HG03196 (cell line): ENCODE measurements at regions not wholly inside any gene's neighbourhood (a gene's known extent, or its start where the extent isn't known, plus 50 kb on each side); places are given as distances from the start of the nearest gene placed in this dataset.

Source experiments
- ATAC-seq: cut with Tn5 transposase; IDR thresholded peaks from one replicate; pipeline ENCODE4 v1.9.1; 2021; ENCODE audit not compliant: unreplicated experiment

- peak; percentile 81 for ATAC-seq
Observed at GRCh38 chr18:77650799-77651385, 401.2 kb downstream of the GALR1 start.

GRCh38 chr18:77651441-77651840, 401.8 kb downstream of the GALR1 start:
- no peak for ATAC-seq

- ATAC-seq, result no peak
Observed at GRCh38 chr18:77653792-77654191, 404.1 kb downstream of the GALR1 start.

GRCh38 chr18:77654302-77654701, 404.7 kb downstream of the GALR1 start:
- ATAC-seq, result no peak

- ATAC-seq, result no peak
Observed at GRCh38 chr18:77657651-77658298, 408.1 kb downstream of the GALR1 start.

GRCh38 chr18:77658299-77658662, 408.6 kb downstream of the GALR1 start:
- no peak for ATAC-seq

GRCh38 chr18:77658751-77659448, 409.3 kb downstream of the GALR1 start:
- no peak for ATAC-seq

- ATAC-seq, result no peak
Observed at GRCh38 chr18:77666613-77667012, 417.0 kb downstream of the GALR1 start.

- no peak for ATAC-seq
Observed at GRCh38 chr18:77668219-77668618, 418.6 kb downstream of the GALR1 start.

GRCh38 chr18:77669331-77669730, 419.7 kb downstream of the GALR1 start:
- no peak for ATAC-seq

GRCh38 chr18:77671456-77672167, 422.0 kb downstream of the GALR1 start:
- no peak for ATAC-seq

- no peak for ATAC-seq
Observed at GRCh38 chr18:77676910-77677309, 427.3 kb downstream of the GALR1 start.

- ATAC-seq, result no peak
Observed at GRCh38 chr18:77677536-77677935, 427.9 kb downstream of the GALR1 start.

GRCh38 chr18:77679869-77680268, 430.2 kb downstream of the GALR1 start:
- no peak for ATAC-seq

- no peak for ATAC-seq
Observed at GRCh38 chr18:77700051-77700450, 450.4 kb downstream of the GALR1 start.

GRCh38 chr18:77701977-77702376, 452.3 kb downstream of the GALR1 start:
- no peak for ATAC-seq

- no peak for ATAC-seq
Observed at GRCh38 chr18:77702686-77703085, 453.0 kb downstream of the GALR1 start.

GRCh38 chr18:77705301-77705700, 455.7 kb downstream of the GALR1 start:
- no peak for ATAC-seq

GRCh38 chr18:77708826-77709506, 459.3 kb downstream of the GALR1 start:
- ATAC-seq, result peak; percentile 91

GRCh38 chr18:77711096-77711495, 461.4 kb downstream of the GALR1 start:
- no peak for ATAC-seq

- no peak for ATAC-seq
Observed at GRCh38 chr18:77714716-77715115, 465.1 kb downstream of the GALR1 start.
